ENCODE measurements at regions not wholly inside any gene's neighbourhood (a gene's known extent, or its start where the extent isn't known, plus 50 kb on each side); places are given as distances from the start of the nearest gene placed in this dataset.

DNA sequence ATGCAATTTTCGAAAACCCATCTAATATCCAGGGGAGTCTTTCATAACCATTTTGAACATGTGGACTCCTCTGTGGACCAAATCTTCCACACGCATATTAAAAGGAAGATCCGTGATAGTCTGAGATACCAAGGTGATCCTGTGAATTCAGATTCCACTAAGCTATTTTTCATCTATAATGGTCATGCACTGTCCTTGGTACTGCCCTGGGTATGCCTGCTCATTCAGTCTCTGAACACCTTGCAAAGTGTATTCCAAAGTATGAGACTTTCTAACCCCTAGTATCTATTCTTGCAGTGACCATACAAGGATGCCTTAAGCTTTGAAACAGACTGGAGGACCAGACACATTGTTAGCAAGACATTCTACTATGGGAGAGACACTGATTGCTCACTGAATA is 217.6 kb upstream of the CCDC150 start:
- Histone ChIP-seq H3K4me3 (no peak overlapping the region), H3K4me1 (no peaks in the 10 kb centered on the region), H3K9me3 (no peaks in the 10 kb centered on the region), H3K27ac (no peak overlapping the region), H3K36me3 (no peaks in the 10 kb centered on the region), H3K27me3 (no peaks in the 10 kb centered on the region)
- intact Hi-C loops (cut with DNase I; ENCODE audit: low total_unique reads) = no loop called here
- DNase-seq = no peak
- TF ChIP-seq, protein P1, sequence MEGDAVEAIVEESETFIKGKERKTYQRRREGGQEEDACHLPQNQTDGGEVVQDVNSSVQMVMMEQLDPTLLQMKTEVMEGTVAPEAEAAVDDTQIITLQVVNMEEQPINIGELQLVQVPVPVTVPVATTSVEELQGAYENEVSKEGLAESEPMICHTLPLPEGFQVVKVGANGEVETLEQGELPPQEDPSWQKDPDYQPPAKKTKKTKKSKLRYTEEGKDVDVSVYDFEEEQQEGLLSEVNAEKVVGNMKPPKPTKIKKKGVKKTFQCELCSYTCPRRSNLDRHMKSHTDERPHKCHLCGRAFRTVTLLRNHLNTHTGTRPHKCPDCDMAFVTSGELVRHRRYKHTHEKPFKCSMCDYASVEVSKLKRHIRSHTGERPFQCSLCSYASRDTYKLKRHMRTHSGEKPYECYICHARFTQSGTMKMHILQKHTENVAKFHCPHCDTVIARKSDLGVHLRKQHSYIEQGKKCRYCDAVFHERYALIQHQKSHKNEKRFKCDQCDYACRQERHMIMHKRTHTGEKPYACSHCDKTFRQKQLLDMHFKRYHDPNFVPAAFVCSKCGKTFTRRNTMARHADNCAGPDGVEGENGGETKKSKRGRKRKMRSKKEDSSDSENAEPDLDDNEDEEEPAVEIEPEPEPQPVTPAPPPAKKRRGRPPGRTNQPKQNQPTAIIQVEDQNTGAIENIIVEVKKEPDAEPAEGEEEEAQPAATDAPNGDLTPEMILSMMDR (IDR thresholded peaks at IDR 0.05) = no peak

- no peaks in the 10 kb centered on the region for H3K4me1 ChIP-seq
- intact Hi-C loops (cut with DNase I; ENCODE audit: low total_unique reads) = no loop called here
Observed at GRCh38 chr2:196422361-196422760, 217.2 kb upstream of the CCDC150 start.

GRCh38 chr2:196426122-196426521 is 213.4 kb upstream of the CCDC150 start:
- Histone ChIP-seq H3K27me3 (no peaks in the 10 kb centered on the region), H3K9me3 (no peaks in the 10 kb centered on the region), H3K36me3 (no peaks in the 10 kb centered on the region), H3K4me3 (no peak overlapping the region), H3K27ac (no peak overlapping the region), H3K4me1 (no peaks in the 10 kb centered on the region)
- DNase-seq = no peak
- TF ChIP-seq, protein P1 (IDR thresholded peaks at IDR 0.05) = no peak
- intact Hi-C loops (cut with DNase I; ENCODE audit: low total_unique reads) = no loop called here

More at GRCh38 chr2:196422361-196422760, 217.2 kb upstream of the CCDC150 start:
- TF ChIP-seq, protein P1 (IDR thresholded peaks at IDR 0.05) = no peak
- Histone ChIP-seq H3K27ac (no peak overlapping the region), H3K9me3 (no peaks in the 10 kb centered on the region), H3K36me3 (no peaks in the 10 kb centered on the region), H3K27me3 (no peaks in the 10 kb centered on the region), H3K4me3 (no peak overlapping the region)
- DNase-seq = no peak

DNA sequence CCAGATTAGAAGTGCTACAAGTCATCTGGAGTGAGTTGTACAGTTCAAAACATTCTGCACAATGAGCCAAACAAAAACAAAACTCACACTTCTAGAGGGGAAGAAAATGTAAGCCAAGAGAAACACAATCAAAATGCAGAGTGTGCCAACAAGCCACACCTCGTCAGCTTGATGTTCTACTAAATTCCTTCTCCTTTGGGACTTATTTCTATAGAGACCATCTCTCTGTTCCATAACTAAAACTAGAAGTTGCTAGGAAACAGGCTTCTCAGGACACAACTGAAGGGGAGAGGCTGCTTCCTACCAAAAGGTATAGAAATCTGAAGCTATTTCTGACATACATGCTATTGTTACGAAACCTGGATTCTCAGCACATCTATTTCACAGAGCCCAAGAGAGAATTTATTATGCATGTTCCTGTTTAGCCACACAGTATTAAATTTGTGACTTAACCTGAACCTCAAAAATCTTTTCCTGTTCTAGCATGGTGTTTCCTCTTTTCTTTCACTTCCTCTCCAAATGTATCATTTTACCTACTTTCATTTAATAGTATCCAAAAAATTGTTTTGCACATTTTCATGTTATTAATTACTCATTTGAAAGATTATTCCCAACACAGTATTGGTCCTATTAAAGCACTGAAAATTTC is 211.4 kb upstream of the CCDC150 start:
- intact Hi-C loops (cut with DNase I; ENCODE audit: low total_unique reads) = no loop called here

DNA sequence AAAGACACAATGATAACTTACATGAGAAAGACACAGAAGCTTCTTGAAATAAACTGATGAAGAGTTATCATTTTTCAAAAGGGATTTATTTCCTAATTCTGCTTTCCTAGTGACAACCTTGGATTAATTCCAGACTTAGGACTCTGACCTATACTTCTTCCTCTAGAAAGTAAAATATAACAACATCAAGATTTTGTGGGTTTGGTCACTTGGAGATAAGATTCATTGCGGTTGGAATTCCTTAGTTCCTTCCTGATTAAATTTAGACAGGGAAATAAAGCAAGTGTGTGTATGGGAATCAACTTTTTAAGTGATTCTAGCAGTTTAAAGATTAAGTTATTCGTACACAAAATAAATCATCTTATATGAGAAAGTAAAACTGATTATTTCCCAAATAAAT is 208.4 kb upstream of the CCDC150 start:
- Histone ChIP-seq H3K4me3 (no peak overlapping the region), H3K4me1 (peaks cover 0 to 7% (median 0%) of the 10 kb centered on the region in 4 donors), H3K27me3 (no peaks in the 10 kb centered on the region), H3K36me3 (no peaks in the 10 kb centered on the region), H3K9me3 (no peaks in the 10 kb centered on the region), H3K27ac (no peak overlapping the region)
- intact Hi-C loops (cut with DNase I; ENCODE audit: low total_unique reads) = no loop called here
- TF ChIP-seq, protein P1 (IDR thresholded peaks at IDR 0.05) = no peak
- DNase-seq = no peak

More for the DNA sequence above, 211.4 kb upstream of the CCDC150 start:
- DNase-seq = no peak
- Histone ChIP-seq H3K4me1 (no peaks in the 10 kb centered on the region), H3K9me3 (no peaks in the 10 kb centered on the region), H3K4me3 (no peak overlapping the region), H3K36me3 (no peaks in the 10 kb centered on the region), H3K27ac (no peak overlapping the region), H3K27me3 (no peaks in the 10 kb centered on the region)
- TF ChIP-seq, protein P1 (IDR thresholded peaks at IDR 0.05) = no peak

Data from tibial artery (tissue), 4 donors.